Right lobe of liver (tissue), 6 donors: ENCODE measurements at regions not wholly inside any gene's neighbourhood (a gene's known extent, or its start where the extent isn't known, plus 50 kb on each side); places are given as distances from the start of the nearest gene placed in this dataset.

Source experiments
- ATAC-seq, 4 donors: fragments of 200-7000 bp; cut with Tn5 transposase; one replicate each; pipeline ENCODE4 v1.9.1; 2020; ENCODE audit warnings: mild to moderate bottlenecking in 4 of 4, moderate library complexity in 4 of 4
- DNase-seq, 3 donors: peaks; one replicate each; pipeline ENCODE4 v3.0.0-alpha.2; 2020
- H3K27ac ChIP-seq, 3 donors: fragments of 200-600 bp; one replicate each; pipeline ENCODE4 v1.8.0; 2022
- H3K27me3 ChIP-seq, 2 donors: fragments of 200-600 bp; one replicate each; pipeline ENCODE4 v1.8.0; 2022
- H3K36me3 ChIP-seq, 4 donors: fragments of 200-600 bp; sonication (generic) in 1 of 4; one replicate each; pipeline versions ENCODE4 v1.5.1 to v1.8.0; 2017 to 2022; ENCODE audit warnings: control low read depth in 1 of 4
- H3K4me1 ChIP-seq, 4 donors: fragments of 200-600 bp; sonication (generic) in 1 of 4; one replicate each; pipeline versions ENCODE4 v1.5.1 to v1.8.0; 2017 to 2022; ENCODE audit warnings: control low read depth in 1 of 4
- H3K4me3 ChIP-seq, 3 donors: fragments of 200-600 bp; one replicate each; pipeline ENCODE4 v1.8.0; 2022
- H3K9me3 ChIP-seq, 4 donors: fragments of 200-600 bp; sonication (generic) in 1 of 4; one replicate each; pipeline versions ENCODE4 v1.5.1 to v1.8.0; 2017 to 2022; ENCODE audit warnings: control low read depth in 1 of 4
- CTCF ChIP-seq, 4 donors: fragments of 200-600 bp in 3 of 4; fragments of 450-650 bp in 1 of 4; IDR thresholded peaks; one replicate each; pipeline versions ENCODE4 v1.5.1 to v1.8.0; 2016 to 2022; ENCODE audit warnings: antibody characterized with exemption in 4 of 4, mild to moderate bottlenecking in 2 of 4
- POLR2A ChIP-seq: fragments of 450-650 bp; IDR thresholded peaks from one replicate; pipeline ENCODE4 v1.6.1; 2017; ENCODE audit warnings: antibody characterized with exemption, mild to moderate bottlenecking
- WGBS: methylation state at CpG from one replicate; pipeline ENCODE4 v1.1.6; 2018; ENCODE audit warnings: low coverage, low lambda C conversion rate; ENCODE audit not compliant: insufficient coverage; ENCODE audit errors: missing lambda C conversion rate; 5-methylcytosine and 5-hydroxymethylcytosine counted together
- intact Hi-C, 2 donors: fragments of 100-400 bp; cut with DNase I; formaldehyde crosslinking; loops; one replicate each; pipeline versions ENCODE4 v1.11.2 to v1.14.1; 2022
- donor health status: DM: no; HTN: yes; CAD: no.
- donor health status: DM: no; HTN: no; CAD: no.
- donor health status: DM: no; HTN: no; CAD: no.
- donor health status: DM: no; HTN: yes; CAD: no.
- donor health status: DM: no; HTN: yes; CAD: no.

GRCh38 chr10:104505521-104506042, 135.5 kb upstream of the SORCS3 start:
- DNase-seq (no peak), ATAC-seq (no peak)
- Histone ChIP-seq H3K4me1 (no peaks in the 10 kb centered on the region), H3K36me3 (no peaks in the 10 kb centered on the region), H3K4me3 (no peak overlapping the region), H3K27me3 (no peaks in the 10 kb centered on the region), H3K9me3 (no peaks in the 10 kb centered on the region), H3K27ac (no peak overlapping the region)
- intact Hi-C loops, result no loop called here
- TF ChIP-seq POLR2A, result no peak
- no peak for TF ChIP-seq CTCF (IDR thresholded peaks at IDR 0.05)
- 28% methylated on average over 3 of the region's 3 CpGs for WGBS

- WGBS, result 50% methylated on average over 3 of the region's 3 CpGs
- H3K9me3 ChIP-seq, result no peaks in the 10 kb centered on the region
- no peak overlapping the region for H3K4me3 ChIP-seq
- H3K27ac ChIP-seq, result no peak overlapping the region
- TF ChIP-seq CTCF (IDR thresholded peaks at IDR 0.05), result no peak
- TF ChIP-seq POLR2A, result no peak
- intact Hi-C loops, result no loop called here
- H3K36me3 ChIP-seq, result no peaks in the 10 kb centered on the region
- ATAC-seq (no peak), DNase-seq (no peak)
- H3K27me3 ChIP-seq, result no peaks in the 10 kb centered on the region
- H3K4me1 ChIP-seq, result no peaks in the 10 kb centered on the region
Observed at GRCh38 chr10:104509981-104510380, 131.1 kb upstream of the SORCS3 start.

GRCh38 chr10:104510644-104511043, 130.4 kb upstream of the SORCS3 start:
- TF ChIP-seq POLR2A (no peak), CTCF (IDR thresholded peaks at IDR 0.05) (no peak)
- Histone ChIP-seq H3K36me3 (no peaks in the 10 kb centered on the region), H3K27ac (no peak overlapping the region), H3K4me3 (no peak overlapping the region), H3K9me3 (no peaks in the 10 kb centered on the region), H3K27me3 (no peaks in the 10 kb centered on the region), H3K4me1 (no peaks in the 10 kb centered on the region)
- no peak for DNase-seq
- intact Hi-C loops, result no loop called here
- 89% methylated on average over 1 of the region's 2 CpGs for WGBS
- no peak for ATAC-seq

- Histone ChIP-seq H3K4me3 (no peak overlapping the region), H3K27ac (no peak overlapping the region), H3K36me3 (no peaks in the 10 kb centered on the region), H3K9me3 (no peaks in the 10 kb centered on the region), H3K4me1 (no peaks in the 10 kb centered on the region), H3K27me3 (no peaks in the 10 kb centered on the region)
- intact Hi-C loops, result no loop called here
- 31% methylated on average over 8 of the region's 8 CpGs for WGBS
- ATAC-seq (no peak), DNase-seq (no peak)
- TF ChIP-seq CTCF (IDR thresholded peaks at IDR 0.05), result no peak
- no peak for TF ChIP-seq POLR2A
Observed at GRCh38 chr10:104512800-104513199, 128.3 kb upstream of the SORCS3 start.

- H3K4me1 ChIP-seq, result no peaks in the 10 kb centered on the region
- 50% methylated on average over 1 of the region's 2 CpGs for WGBS
- no peak for ATAC-seq
- no peaks in the 10 kb centered on the region for H3K36me3 ChIP-seq
- H3K9me3 ChIP-seq, result no peaks in the 10 kb centered on the region
- no peak for TF ChIP-seq POLR2A
- no peak for TF ChIP-seq CTCF (IDR thresholded peaks at IDR 0.05)
- H3K27me3 ChIP-seq, result no peaks in the 10 kb centered on the region
- H3K27ac ChIP-seq, result no peak overlapping the region
- intact Hi-C loops, result no loop called here
- H3K4me3 ChIP-seq, result no peak overlapping the region
- DNase-seq, result no peak
Observed at GRCh38 chr10:104515678-104516199, 125.4 kb upstream of the SORCS3 start.
